Cardiac muscle cell (in vitro differentiated cells and primary cell): ENCODE measurements at regions not wholly inside any gene's neighbourhood (a gene's known extent, or its start where the extent isn't known, plus 50 kb on each side); places are given as distances from the start of the nearest gene placed in this dataset.

Experiments
- DNase-seq, 2 donors: peaks; one replicate each; pipeline versions ENCODE4 v3.0.0 to v3.0.0-alpha.2; 2010 to 2017; ENCODE audit warnings: low read depth in 1 of 2, low spot score in 1 of 2
- H3K27ac ChIP-seq: fragments of 200-600 bp; sonication (generic); 2 replicates; pipeline ENCODE4 v1.5.1; 2016
- H3K27me3 ChIP-seq: fragments of 200-600 bp; sonication (generic); 2 replicates; pipeline ENCODE4 v1.6.0; 2016; ENCODE audit warnings: control low read depth
- H3K36me3 ChIP-seq: fragments of 200-600 bp; sonication (generic); 2 replicates; pipeline ENCODE4 v1.5.1; 2016; ENCODE audit warnings: control low read depth
- H3K4me1 ChIP-seq: fragments of 200-600 bp; sonication (generic); 2 replicates; pipeline ENCODE4 v1.8.1; 2017; ENCODE audit warnings: low read depth, mild to moderate bottlenecking, mixed run types
- H3K4me3 ChIP-seq: fragments of 200-600 bp; sonication (generic); 2 replicates; pipeline ENCODE4 v1.5.1; 2016; ENCODE audit warnings: mild to moderate bottlenecking
- H3K9me3 ChIP-seq: fragments of 200-600 bp; sonication (generic); 2 replicates; pipeline ENCODE4 v1.5.1; 2017; ENCODE audit warnings: low read depth, mild to moderate bottlenecking, control low read depth
- CTCF ChIP-seq: IDR thresholded peaks from 2 replicates; pipeline ENCODE4 v1.5.1; 2012; ENCODE audit warnings: low read depth, mild to moderate bottlenecking, low read length

GRCh38 chr16:9279291-9280068, 188.0 kb downstream of the HAPSTR1 start:
- no peaks in the 10 kb centered on the region for H3K4me1 ChIP-seq
- peaks cover 10% of the 10 kb centered on the region for H3K27me3 ChIP-seq
- TF ChIP-seq CTCF = no peak
- DNase-seq = no peak
- no peaks in the 10 kb centered on the region for H3K36me3 ChIP-seq
- no peak overlapping the region for H3K4me3 ChIP-seq
- H3K9me3 ChIP-seq = no peaks in the 10 kb centered on the region
- H3K27ac ChIP-seq = no peak overlapping the region

GRCh38 chr16:9280069-9280466, 188.6 kb downstream of the HAPSTR1 start:
- Histone ChIP-seq H3K27ac (no peak overlapping the region), H3K4me3 (no peak overlapping the region)
- no peak for TF ChIP-seq CTCF

GRCh38 chr16:9286930-9287329, 195.5 kb downstream of the HAPSTR1 start:
- no peak for DNase-seq
- H3K27ac ChIP-seq = no peak overlapping the region
- H3K4me3 ChIP-seq = no peak overlapping the region
- no peak for TF ChIP-seq CTCF
- no peaks in the 10 kb centered on the region for H3K4me1 ChIP-seq
- no peaks in the 10 kb centered on the region for H3K9me3 ChIP-seq
- H3K36me3 ChIP-seq = no peaks in the 10 kb centered on the region
- H3K27me3 ChIP-seq = no peaks in the 10 kb centered on the region

More at GRCh38 chr16:9280069-9280466, 188.6 kb downstream of the HAPSTR1 start:
- no peaks in the 10 kb centered on the region for H3K36me3 ChIP-seq
- H3K4me1 ChIP-seq = no peaks in the 10 kb centered on the region
- DNase-seq = no peak
- H3K27me3 ChIP-seq = peaks cover 10% of the 10 kb centered on the region
- H3K9me3 ChIP-seq = no peaks in the 10 kb centered on the region

- peaks cover 3% of the 10 kb centered on the region for H3K27me3 ChIP-seq
- H3K27ac ChIP-seq = no peak overlapping the region
- DNase-seq = no peak
- no peaks in the 10 kb centered on the region for H3K36me3 ChIP-seq
- H3K9me3 ChIP-seq = no peaks in the 10 kb centered on the region
- no peaks in the 10 kb centered on the region for H3K4me1 ChIP-seq
- no peak for TF ChIP-seq CTCF
- H3K4me3 ChIP-seq = no peak overlapping the region
Measured at GRCh38 chr16:9296271-9296590, 204.8 kb downstream of the HAPSTR1 start.

- Histone ChIP-seq H3K36me3 (no peaks in the 10 kb centered on the region), H3K4me3 (no peak overlapping the region), H3K9me3 (no peaks in the 10 kb centered on the region), H3K4me1 (no peaks in the 10 kb centered on the region), H3K27me3 (peaks cover 3% of the 10 kb centered on the region), H3K27ac (no peak overlapping the region)
- DNase-seq = peak in 1 of 2 donors; percentile 59
- no peak for TF ChIP-seq CTCF
Measured at GRCh38 chr16:9297437-9298113, 206.1 kb downstream of the HAPSTR1 start.
